GM21723 (cell line): ENCODE measurements at regions not wholly inside any gene's neighbourhood (a gene's known extent, or its start where the extent isn't known, plus 50 kb on each side); places are given as distances from the start of the nearest gene placed in this dataset.
"Not testable (repeated sequence)": the region's sequence is repeated elsewhere in the genome, so short reads cannot be mapped to it uniquely, and the experiment has no call there.

ENCODE experiments used
- ATAC-seq: cut with Tn5 transposase; IDR thresholded peaks from one replicate; pipeline ENCODE4 v1.9.1; 2021; ENCODE audit warnings: mild to moderate bottlenecking, moderate library complexity; ENCODE audit not compliant: unreplicated experiment

- no peak for ATAC-seq
Measured at GRCh38 chr13:81929988-81930387, 1589.1 kb upstream of the SPRY2 start.

GRCh38 chr13:81927347-81927746, 1586.4 kb upstream of the SPRY2 start:
- no peak for ATAC-seq

- no peak for ATAC-seq
Measured at GRCh38 chr13:81917810-81918209, 1576.9 kb upstream of the SPRY2 start.

- no peak for ATAC-seq
Measured at GRCh38 chr13:81916461-81916860, 1575.5 kb upstream of the SPRY2 start.

- no peak for ATAC-seq
Measured at GRCh38 chr13:81907787-81908372, 1567.0 kb upstream of the SPRY2 start.

- ATAC-seq, result no peak
Measured at GRCh38 chr13:81888855-81889254, 1547.9 kb upstream of the SPRY2 start.

GRCh38 chr13:81874681-81875661, 1534.0 kb upstream of the SPRY2 start:
- ATAC-seq, result no peak

GRCh38 chr13:81874253-81874652, 1533.3 kb upstream of the SPRY2 start:
- no peak for ATAC-seq

GRCh38 chr13:81872581-81872980, 1531.7 kb upstream of the SPRY2 start:
- ATAC-seq, result no peak

- ATAC-seq, result not testable (repeated sequence)
Measured at GRCh38 chr13:81871751-81872325, 1530.9 kb upstream of the SPRY2 start.

- no peak for ATAC-seq
Measured at GRCh38 chr13:81848291-81848690, 1507.4 kb upstream of the SPRY2 start.

GRCh38 chr13:81846771-81847170, 1505.8 kb upstream of the SPRY2 start:
- no peak for ATAC-seq

- no peak for ATAC-seq
Measured at GRCh38 chr13:81821259-81821658, 1480.3 kb upstream of the SPRY2 start.

GRCh38 chr13:81800433-81800832, 1459.5 kb upstream of the SPRY2 start:
- ATAC-seq, result no peak

GRCh38 chr13:81795710-81796109, 1454.8 kb upstream of the SPRY2 start:
- ATAC-seq, result no peak

- no peak for ATAC-seq
Measured at GRCh38 chr13:81791641-81792040, 1450.7 kb upstream of the SPRY2 start.

- no peak for ATAC-seq
Measured at GRCh38 chr13:81781471-81781870, 1440.5 kb upstream of the SPRY2 start.

GRCh38 chr13:81779876-81780275, 1439.0 kb upstream of the SPRY2 start:
- no peak for ATAC-seq

- no peak for ATAC-seq
Measured at GRCh38 chr13:81778350-81778749, 1437.4 kb upstream of the SPRY2 start.

GRCh38 chr13:81773263-81773662, 1432.3 kb upstream of the SPRY2 start:
- no peak for ATAC-seq

GRCh38 chr13:81771951-81772350, 1431.0 kb upstream of the SPRY2 start:
- ATAC-seq, result no peak
